DND-41 (cell line): ENCODE measurements at regions not wholly inside any gene's neighbourhood (a gene's known extent, or its start where the extent isn't known, plus 50 kb on each side); places are given as distances from the start of the nearest gene placed in this dataset.

Source experiments
- ATAC-seq: fragments of 200-7000 bp; cut with Tn5 transposase; 3 replicates; pipeline ENCODE4 v1.9.1; 2021; ENCODE audit warnings: low read depth; ENCODE audit not compliant: insufficient read depth
- DNase-seq: peaks from one replicate; pipeline ENCODE4 v3.0.0-alpha.2; 2020
- H2AFZ ChIP-seq: 2 replicates; pipeline ENCODE4 v1.6.0; 2012; ENCODE audit warnings: low read depth, low read length
- H3K27ac ChIP-seq: 2 replicates; pipeline ENCODE4 v1.5.1; 2012; ENCODE audit warnings: low read length, inconsistent platforms
- H3K27me3 ChIP-seq: fragments of 200-600 bp; sonication (generic); 2 replicates; pipeline ENCODE4 v1.6.0; 2012; ENCODE audit warnings: low read length, mild to moderate bottlenecking, inconsistent platforms; ENCODE audit not compliant: insufficient read depth, poor library complexity
- H3K36me3 ChIP-seq: 2 replicates; pipeline ENCODE4 v1.5.1; 2012; ENCODE audit warnings: low read length, inconsistent platforms; ENCODE audit not compliant: insufficient read depth
- H3K4me1 ChIP-seq: 2 replicates; pipeline ENCODE4 v1.5.1; 2012; ENCODE audit warnings: mild to moderate bottlenecking, low read length; ENCODE audit not compliant: insufficient read depth
- H3K4me2 ChIP-seq: 2 replicates; pipeline ENCODE4 v1.6.0; 2012; ENCODE audit warnings: mild to moderate bottlenecking, moderate library complexity, low read length, inconsistent platforms; ENCODE audit not compliant: insufficient read depth
- H3K4me3 ChIP-seq, 2 experiments: fragments of 200-600 bp in 1 of 2; shearing (Covaris generic) in 1 of 2; 2 replicates each; pipeline ENCODE4 v1.5.1; 2012 to 2016; ENCODE audit warnings: inconsistent platforms in 2 of 2, low read length in 2 of 2, mild to moderate bottlenecking in 2 of 2, low read depth in 1 of 2, moderate library complexity in 1 of 2
- H3K79me2 ChIP-seq: 2 replicates; pipeline ENCODE4 v1.6.0; 2012; ENCODE audit warnings: low read length, inconsistent platforms; ENCODE audit not compliant: insufficient read depth
- H3K9ac ChIP-seq: 2 replicates; pipeline ENCODE4 v1.6.0; 2012; ENCODE audit warnings: low read depth, mild to moderate bottlenecking, inconsistent platforms, low read length, moderate library complexity
- H3K9me3 ChIP-seq: 2 replicates; pipeline ENCODE4 v1.5.1; 2012; ENCODE audit warnings: low read length, moderate library complexity, mild to moderate bottlenecking, inconsistent platforms; ENCODE audit not compliant: insufficient read depth, severe bottlenecking
- H4K20me1 ChIP-seq: 2 replicates; pipeline ENCODE4 v1.6.0; 2012; ENCODE audit warnings: low read length; ENCODE audit not compliant: insufficient read depth
- CTCF ChIP-seq: IDR thresholded peaks from 2 replicates; pipeline ENCODE4 v1.5.1; 2012; ENCODE audit warnings: borderline replicate concordance, low read length, moderate library complexity, mild to moderate bottlenecking; ENCODE audit not compliant: poor library complexity, severe bottlenecking; ENCODE audit errors: extremely low read depth
- EZH2 ChIP-seq: IDR thresholded peaks from 3 replicates; pipeline ENCODE4 v1.6.1; 2012; ENCODE audit warnings: borderline replicate concordance, low read depth, mild to moderate bottlenecking, moderate library complexity, low read length, inconsistent platforms; ENCODE audit not compliant: severe bottlenecking

DNA sequence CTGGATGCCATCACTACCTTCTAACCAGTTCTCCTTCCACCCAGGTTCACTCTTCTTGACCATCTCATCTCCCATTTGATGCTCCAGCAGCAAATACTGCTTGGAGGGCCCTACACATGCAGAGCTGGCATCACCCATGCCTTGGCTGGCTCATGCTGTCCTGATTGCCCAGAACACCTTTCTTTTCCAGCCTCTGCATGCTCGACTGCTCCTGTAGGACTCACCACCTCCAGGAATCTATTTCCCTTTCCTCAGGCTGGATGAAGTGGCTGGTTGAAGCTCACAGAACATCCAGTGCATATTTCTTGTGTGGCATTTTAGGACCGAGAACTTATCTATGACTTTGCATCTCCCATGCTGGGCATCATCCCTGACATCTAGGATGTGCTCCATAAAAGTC, 148.3 kb downstream of the CPEB2 start:
- no peaks in the 10 kb centered on the region for H3K9me3 ChIP-seq
- H4K20me1 ChIP-seq, result no peaks in the 10 kb centered on the region
- no peaks in the 10 kb centered on the region for H3K4me1 ChIP-seq
- H3K9ac ChIP-seq, result no peak overlapping the region
- no peaks in the 10 kb centered on the region for H3K79me2 ChIP-seq
- no peak for TF ChIP-seq EZH2
- no peak for TF ChIP-seq CTCF
- no peak overlapping the region for H3K4me2 ChIP-seq
- no peaks in the 10 kb centered on the region for H3K27me3 ChIP-seq
- ATAC-seq, result no peak
- no peak overlapping the region for H3K27ac ChIP-seq
- no peaks in the 10 kb centered on the region for H3K36me3 ChIP-seq
- H3K4me3 ChIP-seq, result no peak overlapping the region
- no peak overlapping the region for H2AFZ ChIP-seq
- no peak for DNase-seq

- Histone ChIP-seq H4K20me1 (no peaks in the 10 kb centered on the region), H3K4me3 (no peak overlapping the region), H3K27ac (no peak overlapping the region), H3K36me3 (no peaks in the 10 kb centered on the region), H3K4me2 (no peak overlapping the region), H3K27me3 (no peaks in the 10 kb centered on the region), H3K4me1 (no peaks in the 10 kb centered on the region), H2AFZ (no peak overlapping the region), H3K79me2 (no peaks in the 10 kb centered on the region), H3K9ac (no peak overlapping the region), H3K9me3 (no peaks in the 10 kb centered on the region)
- no peak for ATAC-seq
- DNase-seq, result no peak
- TF ChIP-seq EZH2 (no peak), CTCF (no peak)
These were observed 148.8 kb downstream of the CPEB2 start for GRCh38 chr4:15151033-15151432.

- ATAC-seq, result no peak
- no peak overlapping the region for H2AFZ ChIP-seq
- H3K4me2 ChIP-seq, result no peak overlapping the region
- no peaks in the 10 kb centered on the region for H3K79me2 ChIP-seq
- DNase-seq, result no peak
- H3K27ac ChIP-seq, result no peak overlapping the region
- no peaks in the 10 kb centered on the region for H3K27me3 ChIP-seq
- no peak for TF ChIP-seq EZH2
- no peak for TF ChIP-seq CTCF
- H3K4me3 ChIP-seq, result no peak overlapping the region
- no peaks in the 10 kb centered on the region for H3K9me3 ChIP-seq
- H3K9ac ChIP-seq, result no peak overlapping the region
- no peaks in the 10 kb centered on the region for H3K4me1 ChIP-seq
- H3K36me3 ChIP-seq, result no peaks in the 10 kb centered on the region
- no peaks in the 10 kb centered on the region for H4K20me1 ChIP-seq
These were observed 151.4 kb downstream of the CPEB2 start for GRCh38 chr4:15153662-15154061.

DNA sequence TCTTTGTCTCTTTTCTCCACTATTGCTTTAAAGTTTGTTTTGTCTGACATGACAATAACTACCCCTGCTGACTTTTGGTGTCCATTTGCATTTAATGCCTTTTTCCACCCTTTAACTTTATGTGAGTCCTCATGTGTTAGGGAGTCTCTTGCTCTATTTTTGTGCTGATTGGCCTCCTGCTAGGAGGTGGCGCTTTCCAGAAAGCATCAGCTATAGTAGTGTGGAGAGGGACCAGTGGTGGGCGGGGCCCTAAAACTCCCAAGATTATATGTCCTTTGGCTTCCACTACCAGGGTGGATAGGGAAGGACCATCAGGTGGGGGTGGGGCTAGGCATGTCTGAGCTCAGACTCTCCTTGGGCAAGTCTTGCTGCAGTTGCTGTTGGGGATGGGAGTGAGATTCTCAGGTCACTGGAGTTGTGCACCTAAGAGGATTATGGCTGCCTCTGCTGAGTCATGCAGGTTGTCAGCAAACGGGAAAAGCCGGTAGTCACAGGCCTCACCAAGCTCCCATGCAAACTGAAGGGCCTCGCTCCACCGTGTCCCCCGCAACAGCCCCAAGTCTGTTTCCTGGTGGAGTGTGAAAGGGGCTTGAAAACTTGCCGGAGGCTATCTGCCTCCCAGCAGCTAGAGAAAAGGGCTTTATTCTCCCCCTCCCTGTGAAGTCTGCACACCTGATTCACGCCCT, 156.3 kb downstream of the CPEB2 start:
- Histone ChIP-seq H3K27me3 (no peaks in the 10 kb centered on the region), H3K4me2 (no peak overlapping the region), H3K79me2 (no peaks in the 10 kb centered on the region), H3K4me3 (no peak overlapping the region), H3K27ac (no peak overlapping the region), H3K36me3 (no peaks in the 10 kb centered on the region), H4K20me1 (no peaks in the 10 kb centered on the region), H3K4me1 (no peaks in the 10 kb centered on the region), H2AFZ (no peak overlapping the region), H3K9me3 (no peaks in the 10 kb centered on the region), H3K9ac (no peak overlapping the region)
- ATAC-seq (no peak), DNase-seq (no peak)
- TF ChIP-seq CTCF, result no peak
- no peak for TF ChIP-seq EZH2
